ENCODE measurements at regions not wholly inside any gene's neighbourhood (a gene's known extent, or its start where the extent isn't known, plus 50 kb on each side); places are given as distances from the start of the nearest gene placed in this dataset.
"Not testable (repeated sequence)": the region's sequence is repeated elsewhere in the genome, so short reads cannot be mapped to it uniquely, and the experiment has no call there.

GRCh38 chr16:51839727-51840462 lies 688.8 kb upstream of the SALL1 start:
- no peak for DNase-seq

GRCh38 chr16:51834794-51835193 lies 683.7 kb upstream of the SALL1 start:
- DNase-seq = no peak

GRCh38 chr16:51834133-51834532 lies 683.1 kb upstream of the SALL1 start:
- no peak for DNase-seq

GRCh38 chr16:51831595-51832367 lies 680.7 kb upstream of the SALL1 start:
- no peak for DNase-seq

- not testable (repeated sequence) for DNase-seq
Observed at GRCh38 chr16:51831034-51831433, 680.0 kb upstream of the SALL1 start.

- no peak for DNase-seq
Observed at GRCh38 chr16:51825779-51826178, 674.7 kb upstream of the SALL1 start.

GRCh38 chr16:51822471-51822870 lies 671.4 kb upstream of the SALL1 start:
- DNase-seq = no peak

- no peak for DNase-seq
Observed at GRCh38 chr16:51821527-51821926, 670.5 kb upstream of the SALL1 start.

GRCh38 chr16:51820176-51820575 lies 669.1 kb upstream of the SALL1 start:
- no peak for DNase-seq

- no peak for DNase-seq
Observed at GRCh38 chr16:51818342-51818944, 667.4 kb upstream of the SALL1 start.

- DNase-seq = no peak
Observed at GRCh38 chr16:51816929-51817328, 665.9 kb upstream of the SALL1 start.

GRCh38 chr16:51815523-51815922 lies 664.5 kb upstream of the SALL1 start:
- DNase-seq = no peak

- DNase-seq = no peak
Observed at GRCh38 chr16:51814617-51815016, 663.5 kb upstream of the SALL1 start.

- DNase-seq = no peak
Observed at GRCh38 chr16:51813609-51814008, 662.5 kb upstream of the SALL1 start.

GRCh38 chr16:51812945-51813344 lies 661.9 kb upstream of the SALL1 start:
- no peak for DNase-seq

GRCh38 chr16:51807551-51807950 lies 656.5 kb upstream of the SALL1 start:
- DNase-seq = no peak

GRCh38 chr16:51801635-51802034 lies 650.6 kb upstream of the SALL1 start:
- DNase-seq = no peak

GRCh38 chr16:51797669-51798259 lies 646.7 kb upstream of the SALL1 start:
- DNase-seq = no peak

- no peak for DNase-seq
Observed at GRCh38 chr16:51779240-51779639, 628.2 kb upstream of the SALL1 start.

GRCh38 chr16:51773071-51773890 lies 622.2 kb upstream of the SALL1 start:
- no peak for DNase-seq

GRCh38 chr16:51766739-51767138 lies 615.7 kb upstream of the SALL1 start:
- no peak for DNase-seq

GRCh38 chr16:51763072-51763661 lies 612.1 kb upstream of the SALL1 start:
- DNase-seq = no peak

Data from CD4-positive, alpha-beta T cell treated with Interferon alpha-2 for 1 hour (primary cell).